ENCODE measurements at regions not wholly inside any gene's neighbourhood (a gene's known extent, or its start where the extent isn't known, plus 50 kb on each side); places are given as distances from the start of the nearest gene placed in this dataset.

DNA sequence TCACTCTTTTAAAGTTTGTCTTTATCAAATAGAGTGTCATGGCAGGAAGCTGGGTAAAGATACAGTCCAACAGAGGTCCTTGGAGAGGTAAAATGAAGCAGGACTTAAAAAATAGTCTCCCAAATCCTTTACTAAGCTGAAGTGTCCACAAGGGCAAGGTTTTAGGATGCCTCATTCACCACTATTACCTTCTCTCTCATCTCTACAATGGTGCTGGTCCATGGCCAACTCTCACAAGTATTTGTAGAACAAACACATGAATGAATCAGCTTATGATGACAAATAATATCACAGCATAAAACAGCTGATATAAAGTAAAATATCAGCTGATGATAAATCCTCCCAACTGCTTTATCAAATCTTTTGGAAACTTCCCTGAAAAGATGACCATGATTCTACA is 162.3 kb upstream of the ZNF462 start:
- ChIA-PET POLR2A (no interaction called here), CTCF (no interaction called here)

DNA sequence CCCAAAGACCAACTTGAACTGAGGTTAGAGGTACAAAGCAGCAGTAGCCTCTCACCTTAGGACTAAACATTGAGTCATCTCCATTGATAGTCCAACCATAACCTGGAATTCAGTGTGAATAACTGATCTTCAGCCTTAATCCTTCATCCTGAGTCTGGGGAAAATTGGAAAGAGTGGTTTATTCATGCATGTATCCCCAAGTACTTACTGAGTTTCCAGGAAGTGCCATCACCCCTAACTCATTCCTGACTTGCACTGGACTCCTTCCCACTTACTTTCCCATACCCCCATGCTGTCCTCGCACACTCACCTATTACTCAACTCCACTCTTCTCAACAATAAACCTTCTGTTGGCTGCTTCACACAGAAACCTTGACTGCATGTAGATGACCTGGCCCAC is 161.4 kb upstream of the ZNF462 start:
- FAIRE-seq, result no peak
- intact Hi-C loops (cut with micrococcal nuclease), result no loop called here
- no peak overlapping the region for H3K4me3 ChIP-seq (replicated peaks in 1 of 3; ENCODE audit: insufficient read depth in 1 of 3, low read depth in 1 of 3, low read length in 3 of 3)
- DNase-seq (ENCODE audit: low read depth, low spot score), result no peak
- no peaks in the 10 kb centered on the region for H3K27me3 ChIP-seq (ENCODE audit: control insufficient read depth in 2 of 2, insufficient read depth in 2 of 2, low read length in 2 of 2)
- CTCF ChIA-PET, result no interaction called here
- POLR2A ChIA-PET, result no interaction called here
- dilution Hi-C loops (cut with MboI; ENCODE audit: extremely low pct_ligation_motif_present, low sequenced_read_pairs), result no loop called here
- no peak overlapping the region for H2AFZ ChIP-seq (ENCODE audit: low read depth, low read length)
- H3K9me3 ChIP-seq (replicated peaks; ENCODE audit: control insufficient read depth, insufficient read depth, low read length), result no peaks in the 10 kb centered on the region
- H3K4me2 ChIP-seq (ENCODE audit: insufficient read depth, low read length), result no peak overlapping the region
- no peaks in the 10 kb centered on the region for H3K36me3 ChIP-seq (ENCODE audit: control insufficient read depth in 2 of 2, extremely low read depth in 1 of 2, insufficient read depth in 2 of 2, low read length in 2 of 2)
- H3K4me1 ChIP-seq (ENCODE audit: control insufficient read depth, extremely low read depth, insufficient read depth, low read length), result no peaks in the 10 kb centered on the region
- TF ChIP-seq POLR2AphosphoS5 (IDR thresholded peaks at IDR 0.05; ENCODE audit: insufficient read depth, low read depth, low read length) (no peak), EZH2 (IDR thresholded peaks at IDR 0.05; ENCODE audit: borderline replicate concordance, low read depth, low read length, severe bottlenecking) (no peak), POLR2A (IDR thresholded peaks at IDR 0.05; ENCODE audit: low read depth, low read length) (no peak), FOS (IDR thresholded peaks at IDR 0.05; ENCODE audit: borderline replicate concordance, insufficient read depth, low read length) (no peak), MYC (IDR thresholded peaks at IDR 0.05; ENCODE audit: low read depth, low read length) (no peak), GATA2 (IDR thresholded peaks at IDR 0.05; ENCODE audit: insufficient read depth, insufficient read length, low read depth, low read length) (no peak), JUN (IDR thresholded peaks at IDR 0.05; ENCODE audit: borderline replicate concordance, insufficient read depth, insufficient read length, low read depth) (no peak)
- TF ChIP-seq, protein P1, sequence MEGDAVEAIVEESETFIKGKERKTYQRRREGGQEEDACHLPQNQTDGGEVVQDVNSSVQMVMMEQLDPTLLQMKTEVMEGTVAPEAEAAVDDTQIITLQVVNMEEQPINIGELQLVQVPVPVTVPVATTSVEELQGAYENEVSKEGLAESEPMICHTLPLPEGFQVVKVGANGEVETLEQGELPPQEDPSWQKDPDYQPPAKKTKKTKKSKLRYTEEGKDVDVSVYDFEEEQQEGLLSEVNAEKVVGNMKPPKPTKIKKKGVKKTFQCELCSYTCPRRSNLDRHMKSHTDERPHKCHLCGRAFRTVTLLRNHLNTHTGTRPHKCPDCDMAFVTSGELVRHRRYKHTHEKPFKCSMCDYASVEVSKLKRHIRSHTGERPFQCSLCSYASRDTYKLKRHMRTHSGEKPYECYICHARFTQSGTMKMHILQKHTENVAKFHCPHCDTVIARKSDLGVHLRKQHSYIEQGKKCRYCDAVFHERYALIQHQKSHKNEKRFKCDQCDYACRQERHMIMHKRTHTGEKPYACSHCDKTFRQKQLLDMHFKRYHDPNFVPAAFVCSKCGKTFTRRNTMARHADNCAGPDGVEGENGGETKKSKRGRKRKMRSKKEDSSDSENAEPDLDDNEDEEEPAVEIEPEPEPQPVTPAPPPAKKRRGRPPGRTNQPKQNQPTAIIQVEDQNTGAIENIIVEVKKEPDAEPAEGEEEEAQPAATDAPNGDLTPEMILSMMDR (IDR thresholded peaks at IDR 0.05; ENCODE audit: extremely low read depth in 1 of 2, insufficient read depth in 1 of 2, low read depth in 1 of 2, low read length in 2 of 2), result no peak
- TF ChIP-seq, protein P2, sequence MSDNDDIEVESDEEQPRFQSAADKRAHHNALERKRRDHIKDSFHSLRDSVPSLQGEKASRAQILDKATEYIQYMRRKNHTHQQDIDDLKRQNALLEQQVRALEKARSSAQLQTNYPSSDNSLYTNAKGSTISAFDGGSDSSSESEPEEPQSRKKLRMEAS (IDR thresholded peaks at IDR 0.05; ENCODE audit: insufficient read depth, insufficient read length), result no peak
- H3K27ac ChIP-seq (ENCODE audit: insufficient read depth, low read depth, low read length), result no peak overlapping the region
- H3K9me1 ChIP-seq (replicated peaks; ENCODE audit: control insufficient read depth, extremely low read depth, insufficient read depth, low read length), result no peaks in the 10 kb centered on the region
- H3K79me2 ChIP-seq (ENCODE audit: control insufficient read depth, insufficient read depth, low read length), result no peaks in the 10 kb centered on the region
- no TSS peak for BruUV-seq (replicated peaks)
- H3K9ac ChIP-seq (replicated peaks; ENCODE audit: extremely low read depth, insufficient read depth, low read length), result no peak overlapping the region
- H4K20me1 ChIP-seq (replicated peaks; ENCODE audit: control insufficient read depth, extremely low read depth, insufficient read depth, low read length), result no peaks in the 10 kb centered on the region

More for the DNA sequence above, 162.3 kb upstream of the ZNF462 start:
- Histone ChIP-seq H3K36me3 (ENCODE audit: control insufficient read depth in 2 of 2, extremely low read depth in 1 of 2, insufficient read depth in 2 of 2, low read length in 2 of 2) (no peaks in the 10 kb centered on the region), H3K4me2 (ENCODE audit: insufficient read depth, low read length) (no peak overlapping the region), H2AFZ (ENCODE audit: low read depth, low read length) (no peak overlapping the region), H3K9ac (replicated peaks; ENCODE audit: extremely low read depth, insufficient read depth, low read length) (no peak overlapping the region), H3K4me3 (replicated peaks in 1 of 3; ENCODE audit: insufficient read depth in 1 of 3, low read depth in 1 of 3, low read length in 3 of 3) (no peak overlapping the region), H4K20me1 (replicated peaks; ENCODE audit: control insufficient read depth, extremely low read depth, insufficient read depth, low read length) (no peaks in the 10 kb centered on the region), H3K9me1 (replicated peaks; ENCODE audit: control insufficient read depth, extremely low read depth, insufficient read depth, low read length) (no peaks in the 10 kb centered on the region), H3K4me1 (ENCODE audit: control insufficient read depth, extremely low read depth, insufficient read depth, low read length) (no peaks in the 10 kb centered on the region), H3K27me3 (ENCODE audit: control insufficient read depth in 2 of 2, insufficient read depth in 2 of 2, low read length in 2 of 2) (no peaks in the 10 kb centered on the region), H3K79me2 (ENCODE audit: control insufficient read depth, insufficient read depth, low read length) (no peaks in the 10 kb centered on the region), H3K9me3 (replicated peaks; ENCODE audit: control insufficient read depth, insufficient read depth, low read length) (no peaks in the 10 kb centered on the region), H3K27ac (ENCODE audit: insufficient read depth, low read depth, low read length) (no peak overlapping the region)
- no peak for DNase-seq (ENCODE audit: low read depth, low spot score)
- intact Hi-C loops (cut with micrococcal nuclease) (no loop called here), dilution Hi-C loops (cut with MboI; ENCODE audit: extremely low pct_ligation_motif_present, low sequenced_read_pairs) (no loop called here)
- BruUV-seq (replicated peaks), result no TSS peak
- TF ChIP-seq, protein P1 (IDR thresholded peaks at IDR 0.05; ENCODE audit: extremely low read depth in 1 of 2, insufficient read depth in 1 of 2, low read depth in 1 of 2, low read length in 2 of 2), result no peak
- FAIRE-seq, result no peak
